Choroid plexus epithelial cell (primary cell): ENCODE measurements at regions not wholly inside any gene's neighbourhood (a gene's known extent, or its start where the extent isn't known, plus 50 kb on each side); places are given as distances from the start of the nearest gene placed in this dataset.

ENCODE experiments used
- DNase-seq: peaks from one replicate; pipeline ENCODE4 v3.0.0-alpha.2; 2010; ENCODE audit warnings: low read depth
- H3K4me3 ChIP-seq: 2 replicates; pipeline ENCODE4 v1.5.1; 2011; ENCODE audit warnings: low read depth, mild to moderate bottlenecking, control low read depth, low read length, moderate library complexity
- CTCF ChIP-seq: conservative IDR thresholded peaks from 2 replicates; pipeline ENCODE4 v1.5.1; 2011; ENCODE audit warnings: low read depth, mild to moderate bottlenecking, control low read depth, inconsistent platforms, low read length, moderate library complexity

GRCh38 chr7:12064586-12065127 lies 146.4 kb upstream of the TMEM106B start:
- no peak for TF ChIP-seq CTCF
- no peak for DNase-seq
- H3K4me3 ChIP-seq = no peak overlapping the region

DNA sequence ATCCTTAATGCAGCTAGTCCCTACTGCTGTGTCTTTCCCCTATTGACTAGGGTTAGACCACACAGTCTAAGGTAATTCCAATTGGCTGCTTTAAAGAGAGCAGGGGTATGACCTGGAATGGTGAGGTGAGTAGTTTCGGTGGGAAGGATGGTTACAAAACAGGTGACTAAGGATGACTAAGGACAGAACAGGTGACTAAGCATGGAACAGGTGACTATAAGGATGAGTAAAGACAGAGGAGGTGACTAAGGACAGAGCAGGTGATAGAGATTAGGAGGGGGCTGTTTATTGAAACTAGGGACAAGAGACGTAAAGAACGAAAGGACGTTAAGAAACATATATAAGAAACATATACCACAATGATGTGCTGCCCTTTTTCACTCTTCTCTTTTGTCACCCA lies 145.1 kb upstream of the TMEM106B start:
- no peak for DNase-seq
- H3K4me3 ChIP-seq = no peak overlapping the region
- no peak for TF ChIP-seq CTCF

DNA sequence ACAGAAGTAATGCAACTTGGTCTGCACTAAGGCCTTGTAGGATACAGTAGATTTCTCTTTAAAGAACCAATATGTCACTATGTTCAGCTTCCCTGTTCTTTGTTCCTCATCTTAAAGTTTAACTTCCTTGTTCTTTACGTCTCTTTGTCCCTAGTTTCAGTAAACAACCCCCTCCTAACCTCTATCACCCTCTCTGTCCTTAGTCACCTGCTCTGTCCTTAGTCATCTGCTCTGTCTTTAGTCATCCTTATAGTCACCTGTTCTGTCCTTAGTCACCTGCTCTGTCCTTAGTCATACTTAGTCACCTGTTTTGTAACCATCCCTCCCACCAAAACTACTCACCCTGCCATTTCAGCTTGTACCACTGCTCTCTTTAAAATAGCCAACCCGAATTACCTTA lies 144.6 kb upstream of the TMEM106B start:
- no peak overlapping the region for H3K4me3 ChIP-seq
- DNase-seq = no peak
- no peak for TF ChIP-seq CTCF

GRCh38 chr7:12067156-12067831 lies 143.8 kb upstream of the TMEM106B start:
- no peak overlapping the region for H3K4me3 ChIP-seq

DNA sequence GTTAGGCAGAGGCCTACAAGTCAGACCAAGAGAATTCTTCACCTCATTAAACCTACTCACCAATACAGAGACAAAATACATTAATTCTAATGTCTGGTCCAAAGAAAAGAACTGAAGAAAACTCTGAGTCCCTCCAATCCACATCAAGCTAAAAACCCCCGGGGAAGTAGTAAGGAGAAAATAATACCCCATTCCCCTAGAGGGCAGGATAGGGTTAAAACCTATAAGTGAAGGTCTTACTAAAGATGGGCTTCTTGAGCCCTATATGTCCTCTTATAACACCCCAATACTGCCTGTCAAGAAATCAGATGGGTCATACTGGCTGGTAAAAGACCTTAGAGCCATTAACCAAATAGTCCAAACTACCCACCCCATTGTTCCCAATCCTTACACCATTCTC lies 141.3 kb upstream of the TMEM106B start:
- TF ChIP-seq CTCF = no peak
- no peak overlapping the region for H3K4me3 ChIP-seq
- no peak for DNase-seq

More at GRCh38 chr7:12067156-12067831, 143.8 kb upstream of the TMEM106B start:
- DNase-seq = peak; percentile 82
- peak; percentile 88 for TF ChIP-seq CTCF

- TF ChIP-seq CTCF = no peak
- no peak overlapping the region for H3K4me3 ChIP-seq
- no peak for DNase-seq
Observed at GRCh38 chr7:12074889-12075288, 136.2 kb upstream of the TMEM106B start.

GRCh38 chr7:12080006-12080405 lies 131.1 kb upstream of the TMEM106B start:
- H3K4me3 ChIP-seq = no peak overlapping the region
- no peak for DNase-seq
- TF ChIP-seq CTCF = no peak
